ENCODE measurements at regions not wholly inside any gene's neighbourhood (a gene's known extent, or its start where the extent isn't known, plus 50 kb on each side); places are given as distances from the start of the nearest gene placed in this dataset.

DNA sequence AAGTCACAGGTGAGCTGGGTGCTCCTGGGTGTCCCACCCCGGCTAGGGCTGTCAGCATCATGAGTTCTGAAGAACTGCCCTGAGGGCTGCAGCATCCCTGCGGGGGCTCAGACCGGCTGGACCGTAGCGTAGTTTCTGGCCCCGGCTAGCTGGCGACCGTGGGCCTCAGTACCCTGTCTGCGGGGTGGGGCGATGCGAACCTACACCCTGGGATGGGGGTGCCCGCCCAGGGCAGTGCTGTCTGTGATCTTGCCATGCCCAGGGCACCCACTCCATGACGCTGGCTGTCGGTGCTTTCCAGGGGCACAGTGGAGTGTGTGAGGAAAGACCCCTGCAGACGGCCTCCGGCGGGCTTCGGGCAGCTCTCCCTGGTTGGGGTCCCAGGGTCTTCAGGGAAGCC lies 66.5 kb upstream of the IRX4 start:
- Histone ChIP-seq H3K9me3 (ENCODE audit: control insufficient read depth, insufficient read depth, low read length) (no peaks in the 10 kb centered on the region), H4K20me1 (ENCODE audit: control insufficient read depth, insufficient read depth, low read depth, low read length) (no peaks in the 10 kb centered on the region), H3K4me3 (ENCODE audit: low read length) (no peak overlapping the region), H3K27me3 (ENCODE audit: control insufficient read depth, low read length) (no peaks in the 10 kb centered on the region), H3F3A (ENCODE audit: control insufficient read depth, insufficient read depth) (no peaks in the 10 kb centered on the region), H3K79me2 (ENCODE audit: control insufficient read depth, low read length) (no peaks in the 10 kb centered on the region), H3K4me1 (ENCODE audit: control insufficient read depth, low read length) (no peaks in the 10 kb centered on the region), H3K4me2 (ENCODE audit: low read length) (no peak overlapping the region), H3K9me2 (replicated peaks; ENCODE audit: control insufficient read depth, low read length) (no peaks in the 10 kb centered on the region), H3K36me3 (ENCODE audit: control insufficient read depth, low read length) (no peaks in the 10 kb centered on the region), H3K27ac (ENCODE audit: low read depth, low read length) (no peak overlapping the region)
- TF ChIP-seq, protein P1, sequence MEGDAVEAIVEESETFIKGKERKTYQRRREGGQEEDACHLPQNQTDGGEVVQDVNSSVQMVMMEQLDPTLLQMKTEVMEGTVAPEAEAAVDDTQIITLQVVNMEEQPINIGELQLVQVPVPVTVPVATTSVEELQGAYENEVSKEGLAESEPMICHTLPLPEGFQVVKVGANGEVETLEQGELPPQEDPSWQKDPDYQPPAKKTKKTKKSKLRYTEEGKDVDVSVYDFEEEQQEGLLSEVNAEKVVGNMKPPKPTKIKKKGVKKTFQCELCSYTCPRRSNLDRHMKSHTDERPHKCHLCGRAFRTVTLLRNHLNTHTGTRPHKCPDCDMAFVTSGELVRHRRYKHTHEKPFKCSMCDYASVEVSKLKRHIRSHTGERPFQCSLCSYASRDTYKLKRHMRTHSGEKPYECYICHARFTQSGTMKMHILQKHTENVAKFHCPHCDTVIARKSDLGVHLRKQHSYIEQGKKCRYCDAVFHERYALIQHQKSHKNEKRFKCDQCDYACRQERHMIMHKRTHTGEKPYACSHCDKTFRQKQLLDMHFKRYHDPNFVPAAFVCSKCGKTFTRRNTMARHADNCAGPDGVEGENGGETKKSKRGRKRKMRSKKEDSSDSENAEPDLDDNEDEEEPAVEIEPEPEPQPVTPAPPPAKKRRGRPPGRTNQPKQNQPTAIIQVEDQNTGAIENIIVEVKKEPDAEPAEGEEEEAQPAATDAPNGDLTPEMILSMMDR (IDR thresholded peaks at IDR 0.05; ENCODE audit: low read depth, low read length, poor library complexity, severe bottlenecking) = no peak
- TF ChIP-seq EZH2phosphoT487 (IDR thresholded peaks at IDR 0.05; ENCODE audit: borderline replicate concordance, low read length) = no peak

DNA sequence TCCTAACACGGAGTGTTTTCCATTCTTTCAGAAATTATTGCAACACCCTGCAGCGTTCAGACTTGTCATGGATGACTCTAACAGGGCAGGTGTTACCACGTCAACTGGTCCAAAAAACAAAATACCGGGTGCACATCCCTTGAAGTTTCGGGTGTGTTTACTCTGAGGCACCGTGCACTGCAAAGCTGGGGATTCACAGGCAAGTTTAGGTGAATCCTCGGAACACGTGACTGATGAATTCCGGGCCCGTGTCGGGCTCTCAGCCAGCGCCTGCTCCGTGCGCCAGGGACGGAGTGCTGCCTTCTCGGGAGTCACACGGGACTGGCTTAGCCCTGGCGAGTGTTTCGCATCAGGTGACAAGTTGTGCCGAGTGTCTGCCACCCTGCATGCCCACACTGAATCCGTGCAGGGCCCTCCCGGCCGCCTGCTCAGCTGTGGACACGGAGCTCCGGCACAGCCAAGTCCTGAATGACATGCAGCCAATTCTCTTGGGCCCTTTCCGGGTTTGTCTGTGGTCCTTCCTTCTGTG lies 66.0 kb upstream of the IRX4 start:
- TF ChIP-seq, protein P1 (IDR thresholded peaks at IDR 0.05; ENCODE audit: low read depth, low read length, poor library complexity, severe bottlenecking) = no peak
- TF ChIP-seq EZH2phosphoT487 (IDR thresholded peaks at IDR 0.05; ENCODE audit: borderline replicate concordance, low read length) = no peak

DNA sequence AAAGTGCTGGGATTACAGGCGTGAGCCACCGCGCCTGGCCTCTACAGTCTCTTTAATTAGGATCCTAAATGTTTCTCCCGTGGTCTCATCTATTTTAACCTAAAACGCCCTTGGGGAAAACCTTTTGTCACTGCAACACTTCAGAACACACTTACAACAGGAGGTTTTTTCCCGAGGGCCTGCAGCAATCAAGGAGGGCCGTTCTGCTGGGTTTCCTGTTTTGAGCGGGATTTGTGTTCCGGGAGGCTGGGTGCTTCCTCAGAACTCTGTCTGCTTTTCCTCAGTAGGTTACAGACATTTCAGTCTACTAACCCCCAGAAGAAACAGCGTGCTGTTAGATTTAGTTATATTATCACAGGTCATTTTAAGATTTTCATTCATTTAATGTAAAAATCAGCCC lies 65.4 kb upstream of the IRX4 start:
- no peaks in the 10 kb centered on the region for H3K9me3 ChIP-seq (ENCODE audit: control insufficient read depth, insufficient read depth, low read length)
- H4K20me1 ChIP-seq (ENCODE audit: control insufficient read depth, insufficient read depth, low read depth, low read length) = no peaks in the 10 kb centered on the region
- H3K79me2 ChIP-seq (ENCODE audit: control insufficient read depth, low read length) = no peaks in the 10 kb centered on the region
- no peaks in the 10 kb centered on the region for H3K9me2 ChIP-seq (replicated peaks; ENCODE audit: control insufficient read depth, low read length)
- no peak overlapping the region for H3K4me3 ChIP-seq (ENCODE audit: low read length)
- no peaks in the 10 kb centered on the region for H3F3A ChIP-seq (ENCODE audit: control insufficient read depth, insufficient read depth)
- no peaks in the 10 kb centered on the region for H3K27me3 ChIP-seq (ENCODE audit: control insufficient read depth, low read length)
- H3K4me2 ChIP-seq (ENCODE audit: low read length) = no peak overlapping the region
- H3K4me1 ChIP-seq (ENCODE audit: control insufficient read depth, low read length) = no peaks in the 10 kb centered on the region
- no peak overlapping the region for H3K27ac ChIP-seq (ENCODE audit: low read depth, low read length)
- TF ChIP-seq, protein P1 (IDR thresholded peaks at IDR 0.05; ENCODE audit: low read depth, low read length, poor library complexity, severe bottlenecking) = no peak
- TF ChIP-seq EZH2phosphoT487 (IDR thresholded peaks at IDR 0.05; ENCODE audit: borderline replicate concordance, low read length) = no peak
- no peaks in the 10 kb centered on the region for H3K36me3 ChIP-seq (ENCODE audit: control insufficient read depth, low read length)

More for the DNA sequence above, 66.0 kb upstream of the IRX4 start:
- H4K20me1 ChIP-seq (ENCODE audit: control insufficient read depth, insufficient read depth, low read depth, low read length) = no peaks in the 10 kb centered on the region
- no peak overlapping the region for H3K27ac ChIP-seq (ENCODE audit: low read depth, low read length)
- no peaks in the 10 kb centered on the region for H3K36me3 ChIP-seq (ENCODE audit: control insufficient read depth, low read length)
- H3K4me1 ChIP-seq (ENCODE audit: control insufficient read depth, low read length) = no peaks in the 10 kb centered on the region
- no peaks in the 10 kb centered on the region for H3K9me3 ChIP-seq (ENCODE audit: control insufficient read depth, insufficient read depth, low read length)
- no peaks in the 10 kb centered on the region for H3K79me2 ChIP-seq (ENCODE audit: control insufficient read depth, low read length)
- no peak overlapping the region for H3K4me2 ChIP-seq (ENCODE audit: low read length)
- no peaks in the 10 kb centered on the region for H3K9me2 ChIP-seq (replicated peaks; ENCODE audit: control insufficient read depth, low read length)
- no peak overlapping the region for H3K4me3 ChIP-seq (ENCODE audit: low read length)
- no peaks in the 10 kb centered on the region for H3F3A ChIP-seq (ENCODE audit: control insufficient read depth, insufficient read depth)
- H3K27me3 ChIP-seq (ENCODE audit: control insufficient read depth, low read length) = no peaks in the 10 kb centered on the region

Measured in DOHH2 (cell line).